Brain microvascular endothelial cell (primary cell): ENCODE measurements at regions not wholly inside any gene's neighbourhood (a gene's known extent, or its start where the extent isn't known, plus 50 kb on each side); places are given as distances from the start of the nearest gene placed in this dataset.
A peak's percentile ranks its signal among the peaks of the same experiment; 100 is the strongest.
"Not testable (repeated sequence)": the region's sequence is repeated elsewhere in the genome, so short reads cannot be mapped to it uniquely, and the experiment has no call there.

Experiments
- DNase-seq: peaks from one replicate; pipeline ENCODE4 v3.0.0-alpha.2; 2020
- H3K27ac ChIP-seq: fragments of 250-450 bp; sonication (Bioruptor Pico); 2 replicates; pipeline ENCODE4 v1.5.1; 2020; ENCODE audit warnings: mild to moderate bottlenecking, moderate library complexity
- H3K27me3 ChIP-seq: fragments of 250-450 bp; sonication (Bioruptor Pico); replicated peaks from 2 replicates; pipeline ENCODE4 v1.5.1; 2020; ENCODE audit warnings: mild to moderate bottlenecking
- H3K36me3 ChIP-seq: fragments of 250-450 bp; sonication (Bioruptor Pico); replicated peaks from 2 replicates; pipeline ENCODE4 v1.5.1; 2020; ENCODE audit warnings: mild to moderate bottlenecking
- H3K4me3 ChIP-seq: 2 replicates; pipeline ENCODE4 v1.5.1; 2011; ENCODE audit warnings: low read depth, mild to moderate bottlenecking, control low read depth, low read length, moderate library complexity
- in situ Hi-C: cut with HindIII; loops from 2 replicates; pipeline ENCODE4 v1.10.0; 2017; ENCODE audit warnings: low sequenced_read_pairs, low pct_ligation_motif_present
- TF ChIP-seq, protein P1 (sequence below): IDR thresholded peaks from 2 replicates; pipeline ENCODE4 v1.5.1; 2011; ENCODE audit warnings: low read depth, mild to moderate bottlenecking, moderate library complexity, low read length, control low read depth, inconsistent platforms; ENCODE audit errors: missing control alignments

DNA sequence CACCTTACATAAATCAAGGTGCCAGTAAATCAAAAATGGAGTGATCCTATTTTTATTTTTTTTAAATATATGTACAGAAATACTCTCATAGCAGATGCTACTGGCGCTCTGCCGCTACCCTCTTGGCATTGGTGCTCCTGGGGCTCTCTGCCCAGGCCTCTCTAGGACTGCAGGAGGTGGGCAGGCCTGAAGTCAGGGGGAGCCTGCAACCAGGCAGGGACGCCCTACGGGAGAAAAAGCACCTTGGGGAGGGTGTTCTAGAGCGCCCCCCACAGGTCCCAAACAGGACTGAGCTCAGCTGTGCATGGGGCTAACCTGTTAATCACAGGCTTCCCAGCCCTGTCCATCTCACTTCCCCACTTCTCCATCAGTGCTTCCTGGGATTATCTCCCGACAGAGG, 192.5 kb downstream of the SHQ1 start:
- H3K27me3 ChIP-seq: peaks cover 8% of the 10 kb centered on the region
- TF ChIP-seq, protein P1, sequence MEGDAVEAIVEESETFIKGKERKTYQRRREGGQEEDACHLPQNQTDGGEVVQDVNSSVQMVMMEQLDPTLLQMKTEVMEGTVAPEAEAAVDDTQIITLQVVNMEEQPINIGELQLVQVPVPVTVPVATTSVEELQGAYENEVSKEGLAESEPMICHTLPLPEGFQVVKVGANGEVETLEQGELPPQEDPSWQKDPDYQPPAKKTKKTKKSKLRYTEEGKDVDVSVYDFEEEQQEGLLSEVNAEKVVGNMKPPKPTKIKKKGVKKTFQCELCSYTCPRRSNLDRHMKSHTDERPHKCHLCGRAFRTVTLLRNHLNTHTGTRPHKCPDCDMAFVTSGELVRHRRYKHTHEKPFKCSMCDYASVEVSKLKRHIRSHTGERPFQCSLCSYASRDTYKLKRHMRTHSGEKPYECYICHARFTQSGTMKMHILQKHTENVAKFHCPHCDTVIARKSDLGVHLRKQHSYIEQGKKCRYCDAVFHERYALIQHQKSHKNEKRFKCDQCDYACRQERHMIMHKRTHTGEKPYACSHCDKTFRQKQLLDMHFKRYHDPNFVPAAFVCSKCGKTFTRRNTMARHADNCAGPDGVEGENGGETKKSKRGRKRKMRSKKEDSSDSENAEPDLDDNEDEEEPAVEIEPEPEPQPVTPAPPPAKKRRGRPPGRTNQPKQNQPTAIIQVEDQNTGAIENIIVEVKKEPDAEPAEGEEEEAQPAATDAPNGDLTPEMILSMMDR: peak; percentile 31
- in situ Hi-C loops: no loop called here
- no peak overlapping the region for H3K4me3 ChIP-seq
- no peaks in the 10 kb centered on the region for H3K36me3 ChIP-seq
- H3K27ac ChIP-seq: no peak overlapping the region
- no peak for DNase-seq

DNA sequence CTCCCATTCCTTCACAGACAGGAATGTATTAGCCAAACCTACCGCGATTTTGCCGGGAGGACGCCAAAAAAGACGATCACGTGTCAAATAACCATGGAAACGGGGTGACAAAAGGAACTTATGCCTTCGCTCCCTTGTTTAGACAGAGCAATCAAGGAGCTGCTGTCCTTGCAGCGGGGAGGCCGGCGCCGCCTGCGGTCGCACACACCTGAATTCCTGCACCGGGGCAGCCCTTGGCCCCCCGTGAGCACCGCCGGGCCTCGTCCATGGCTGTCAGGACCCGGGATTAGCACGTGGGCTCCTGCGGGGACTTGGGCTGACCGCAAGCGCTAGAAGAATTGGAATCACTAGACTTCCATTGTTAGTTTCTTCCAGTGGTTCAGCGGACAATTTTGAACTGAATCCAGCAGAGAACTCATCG, 193.1 kb downstream of the SHQ1 start:
- no peak for DNase-seq
- no peaks in the 10 kb centered on the region for H3K36me3 ChIP-seq
- H3K27me3 ChIP-seq: peaks cover 8% of the 10 kb centered on the region
- in situ Hi-C loops: no loop called here
- no peak overlapping the region for H3K4me3 ChIP-seq
- H3K27ac ChIP-seq: no peak overlapping the region
- TF ChIP-seq, protein P1: no peak

DNA sequence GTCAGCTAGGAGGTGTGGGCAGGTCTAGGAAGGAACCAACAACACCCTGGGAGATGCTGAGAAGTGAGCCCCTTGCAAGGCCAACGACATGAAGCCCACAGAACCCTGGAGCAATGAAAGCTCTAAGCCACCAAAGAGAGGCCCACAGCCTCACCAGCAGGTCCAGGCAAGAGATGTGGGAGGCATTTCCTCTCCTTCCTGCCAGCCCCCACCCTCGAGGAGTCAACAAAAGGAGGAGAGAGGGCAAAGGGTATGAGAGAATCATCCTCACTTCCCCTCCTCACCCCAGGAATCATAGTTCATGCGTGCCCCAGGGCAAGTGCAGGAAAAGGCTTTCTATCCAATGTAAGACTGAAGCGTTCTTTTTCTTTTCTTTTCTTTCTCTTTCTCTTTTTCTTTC, 195.8 kb downstream of the SHQ1 start:
- H3K27me3 ChIP-seq: peaks cover 8% of the 10 kb centered on the region

DNA sequence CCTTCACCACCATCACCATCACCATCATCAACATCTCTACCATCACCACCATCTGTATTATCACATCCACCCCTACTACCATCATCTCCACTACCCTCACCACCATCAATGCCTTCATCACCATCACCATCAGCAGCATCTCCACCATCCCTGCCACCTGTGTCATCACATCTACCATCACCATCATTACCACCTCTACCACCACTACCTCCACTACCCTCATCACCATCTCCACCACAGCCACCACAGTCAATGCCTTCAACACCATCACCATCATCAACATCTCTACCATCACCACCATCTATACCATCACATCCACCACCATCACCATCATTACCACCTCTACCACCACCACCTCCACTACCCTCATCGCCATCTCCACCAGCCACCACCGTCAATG, 196.7 kb downstream of the SHQ1 start:
- DNase-seq: no peak
- Histone ChIP-seq H3K36me3 (no peaks in the 10 kb centered on the region), H3K4me3 (no peak overlapping the region), H3K27ac (no peak overlapping the region), H3K27me3 (peaks cover 8% of the 10 kb centered on the region)
- in situ Hi-C loops: no loop called here
- TF ChIP-seq, protein P1: no peak

More for the DNA sequence above, 195.8 kb downstream of the SHQ1 start:
- Histone ChIP-seq H3K36me3 (no peaks in the 10 kb centered on the region), H3K4me3 (no peak overlapping the region), H3K27ac (no peak overlapping the region)
- TF ChIP-seq, protein P1: no peak
- in situ Hi-C loops: no loop called here
- DNase-seq: no peak

DNA sequence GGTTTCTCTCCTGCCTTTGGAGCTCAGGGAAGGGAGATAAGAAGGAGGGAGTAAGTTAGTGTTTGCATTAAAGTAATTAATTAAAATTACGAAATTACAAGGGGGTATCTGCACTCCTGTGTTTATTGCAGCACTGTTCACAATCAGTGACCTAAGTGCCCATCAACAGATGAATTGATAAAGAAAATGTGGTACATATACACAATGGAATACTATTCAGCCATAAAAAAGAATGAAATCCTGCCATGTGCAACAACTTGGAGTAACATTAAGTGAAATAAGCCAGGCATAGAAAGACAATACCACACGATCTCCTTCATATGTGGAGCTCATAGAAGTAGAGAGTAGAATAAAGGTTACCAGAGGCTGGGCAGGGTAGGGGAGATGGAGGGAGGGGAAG, 202.0 kb downstream of the SHQ1 start:
- Histone ChIP-seq H3K36me3 (no peaks in the 10 kb centered on the region), H3K4me3 (no peak overlapping the region), H3K27ac (no peak overlapping the region), H3K27me3 (no peaks in the 10 kb centered on the region)
- TF ChIP-seq, protein P1: no peak
- in situ Hi-C loops: no loop called here
- no peak for DNase-seq

DNA sequence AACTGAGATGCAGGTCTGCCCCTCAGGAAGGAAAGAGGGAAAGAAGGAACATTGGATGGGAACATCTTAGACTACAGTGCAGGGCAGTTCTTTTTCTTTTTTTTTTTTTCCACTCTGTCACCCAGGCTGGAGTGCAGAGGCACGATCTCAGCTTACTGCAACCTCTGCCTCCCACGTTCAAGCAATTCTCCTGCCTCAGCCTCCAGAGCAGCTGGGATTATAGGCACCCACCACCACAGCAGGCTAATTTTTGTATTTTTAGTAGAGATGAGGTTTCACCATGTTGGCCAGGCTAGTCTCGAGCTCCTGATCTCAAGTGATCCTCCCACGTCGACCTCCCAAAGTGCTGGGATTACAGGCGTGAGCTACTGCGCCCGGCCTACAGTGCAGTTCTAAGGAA, 204.6 kb downstream of the SHQ1 start:
- DNase-seq, H3K4me3 ChIP-seq, H3K27me3 ChIP-seq, in situ Hi-C loops, H3K27ac ChIP-seq, H3K36me3 ChIP-seq: not testable (repeated sequence)
